ENCODE measurements at regions not wholly inside any gene's neighbourhood (a gene's known extent, or its start where the extent isn't known, plus 50 kb on each side); places are given as distances from the start of the nearest gene placed in this dataset.
A peak's percentile ranks its signal among the peaks of the same experiment; 100 is the strongest.
"Not testable (repeated sequence)": the region's sequence is repeated elsewhere in the genome, so short reads cannot be mapped to it uniquely, and the experiment has no call there.

DNA sequence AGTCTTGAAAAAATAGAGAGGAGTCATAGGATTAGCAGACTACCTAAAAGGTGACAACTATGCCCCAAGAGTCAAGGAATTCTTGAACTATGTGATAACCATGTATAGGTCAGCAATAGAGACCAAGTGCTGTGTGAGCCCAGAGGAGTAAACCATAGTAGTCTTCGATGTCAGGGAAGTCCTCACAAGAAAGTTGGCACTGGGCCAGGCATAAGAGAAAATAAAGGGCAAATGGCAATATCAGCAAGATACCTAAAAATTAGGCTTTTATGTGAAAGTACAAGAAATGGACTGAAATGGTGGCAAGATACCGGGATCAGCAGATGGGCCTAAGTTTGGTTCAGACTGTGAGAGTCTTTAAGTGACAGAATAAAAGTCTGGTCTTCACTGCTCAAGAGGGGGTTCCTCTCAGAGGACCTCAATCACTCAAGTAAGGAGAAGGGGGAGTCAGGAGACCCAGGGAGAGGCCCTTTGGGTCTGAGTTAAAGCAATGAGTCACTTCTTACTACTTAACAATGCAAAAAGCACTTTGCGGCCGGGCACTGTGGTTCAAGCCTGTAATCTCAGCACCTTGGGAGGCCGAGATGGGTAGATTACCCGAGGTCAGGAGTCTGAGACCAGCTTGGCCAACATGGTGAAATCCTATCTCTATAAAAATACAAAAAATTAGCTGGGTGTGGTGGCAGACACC lies 95.0 kb downstream of the TEX35 start:
- no peaks in the 10 kb centered on the region for H3K27me3 ChIP-seq (ENCODE audit: insufficient read depth, low read length)
- H3F3A ChIP-seq (ENCODE audit: insufficient read depth, low read length), result peaks cover 21% of the 10 kb centered on the region
- TF ChIP-seq, protein P1, sequence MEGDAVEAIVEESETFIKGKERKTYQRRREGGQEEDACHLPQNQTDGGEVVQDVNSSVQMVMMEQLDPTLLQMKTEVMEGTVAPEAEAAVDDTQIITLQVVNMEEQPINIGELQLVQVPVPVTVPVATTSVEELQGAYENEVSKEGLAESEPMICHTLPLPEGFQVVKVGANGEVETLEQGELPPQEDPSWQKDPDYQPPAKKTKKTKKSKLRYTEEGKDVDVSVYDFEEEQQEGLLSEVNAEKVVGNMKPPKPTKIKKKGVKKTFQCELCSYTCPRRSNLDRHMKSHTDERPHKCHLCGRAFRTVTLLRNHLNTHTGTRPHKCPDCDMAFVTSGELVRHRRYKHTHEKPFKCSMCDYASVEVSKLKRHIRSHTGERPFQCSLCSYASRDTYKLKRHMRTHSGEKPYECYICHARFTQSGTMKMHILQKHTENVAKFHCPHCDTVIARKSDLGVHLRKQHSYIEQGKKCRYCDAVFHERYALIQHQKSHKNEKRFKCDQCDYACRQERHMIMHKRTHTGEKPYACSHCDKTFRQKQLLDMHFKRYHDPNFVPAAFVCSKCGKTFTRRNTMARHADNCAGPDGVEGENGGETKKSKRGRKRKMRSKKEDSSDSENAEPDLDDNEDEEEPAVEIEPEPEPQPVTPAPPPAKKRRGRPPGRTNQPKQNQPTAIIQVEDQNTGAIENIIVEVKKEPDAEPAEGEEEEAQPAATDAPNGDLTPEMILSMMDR (IDR thresholded peaks at IDR 0.05; ENCODE audit: low read length), result no peak
- no peak for TF ChIP-seq EZH2 (IDR thresholded peaks at IDR 0.05; ENCODE audit: borderline replicate concordance, low read length)
- no peaks in the 10 kb centered on the region for H3K79me2 ChIP-seq (ENCODE audit: insufficient read depth, low read length)
- no peaks in the 10 kb centered on the region for H3K9me3 ChIP-seq (ENCODE audit: low read length)
- H3K27ac ChIP-seq (ENCODE audit: low read depth, low read length, poor library complexity, severe bottlenecking), result peak overlapping the region; percentile 97
- H3K4me2 ChIP-seq (ENCODE audit: low read length), result peak overlapping the region; percentile 57
- peak overlapping the region; percentile 77 for H3K9ac ChIP-seq (ENCODE audit: low read length)
- no peak overlapping the region for H3K4me3 ChIP-seq (ENCODE audit: low read depth, low read length, poor library complexity, severe bottlenecking)
- H3K36me3 ChIP-seq (ENCODE audit: insufficient read depth, low read length), result no peaks in the 10 kb centered on the region
- H3K9me2 ChIP-seq (ENCODE audit: low read depth, low read length), result no peaks in the 10 kb centered on the region
- H3K4me1 ChIP-seq (ENCODE audit: insufficient read depth, low read length, severe bottlenecking), result peaks cover 96% of the 10 kb centered on the region
- no peak overlapping the region for H2AFZ ChIP-seq (ENCODE audit: low read length)
- no peaks in the 10 kb centered on the region for H4K20me1 ChIP-seq (ENCODE audit: insufficient read depth, low read length)

DNA sequence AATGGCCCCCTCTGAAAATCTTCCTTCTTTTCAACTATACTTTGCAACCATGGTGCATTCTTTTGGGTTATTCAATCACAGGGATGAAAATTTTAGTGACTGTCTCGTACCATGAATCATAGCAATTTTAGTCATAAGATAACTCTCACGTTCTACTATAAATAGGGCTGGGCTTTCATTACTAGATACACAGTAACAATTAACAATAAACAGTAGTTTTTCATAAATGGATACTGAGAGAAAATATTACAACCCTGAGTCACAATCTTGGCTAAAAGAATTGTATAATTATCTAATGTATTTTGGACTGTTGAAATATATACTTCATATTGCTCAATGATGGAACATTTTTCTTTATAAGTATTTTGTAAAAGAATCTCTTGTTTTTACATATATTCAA lies 96.1 kb downstream of the TEX35 start:
- no peaks in the 10 kb centered on the region for H3K27me3 ChIP-seq (ENCODE audit: insufficient read depth, low read length)
- H3K9ac ChIP-seq (ENCODE audit: low read length), result peak overlapping the region; percentile 77
- H2AFZ ChIP-seq (ENCODE audit: low read length), result no peak overlapping the region
- TF ChIP-seq EZH2 (IDR thresholded peaks at IDR 0.05; ENCODE audit: borderline replicate concordance, low read length), result no peak
- TF ChIP-seq, protein P1 (IDR thresholded peaks at IDR 0.05; ENCODE audit: low read length), result no peak
- peaks cover 98% of the 10 kb centered on the region for H3K4me1 ChIP-seq (ENCODE audit: insufficient read depth, low read length, severe bottlenecking)
- peak overlapping the region; percentile 97 for H3K27ac ChIP-seq (ENCODE audit: low read depth, low read length, poor library complexity, severe bottlenecking)
- no peaks in the 10 kb centered on the region for H4K20me1 ChIP-seq (ENCODE audit: insufficient read depth, low read length)
- H3K4me2 ChIP-seq (ENCODE audit: low read length), result peak overlapping the region; percentile 63
- H3K4me3 ChIP-seq (ENCODE audit: low read depth, low read length, poor library complexity, severe bottlenecking), result peak overlapping the region; percentile 31
- no peaks in the 10 kb centered on the region for H3K9me3 ChIP-seq (ENCODE audit: low read length)
- peaks cover 21% of the 10 kb centered on the region for H3F3A ChIP-seq (ENCODE audit: insufficient read depth, low read length)
- H3K36me3 ChIP-seq (ENCODE audit: insufficient read depth, low read length), result no peaks in the 10 kb centered on the region
- no peaks in the 10 kb centered on the region for H3K79me2 ChIP-seq (ENCODE audit: insufficient read depth, low read length)
- H3K9me2 ChIP-seq (ENCODE audit: low read depth, low read length), result no peaks in the 10 kb centered on the region

DNA sequence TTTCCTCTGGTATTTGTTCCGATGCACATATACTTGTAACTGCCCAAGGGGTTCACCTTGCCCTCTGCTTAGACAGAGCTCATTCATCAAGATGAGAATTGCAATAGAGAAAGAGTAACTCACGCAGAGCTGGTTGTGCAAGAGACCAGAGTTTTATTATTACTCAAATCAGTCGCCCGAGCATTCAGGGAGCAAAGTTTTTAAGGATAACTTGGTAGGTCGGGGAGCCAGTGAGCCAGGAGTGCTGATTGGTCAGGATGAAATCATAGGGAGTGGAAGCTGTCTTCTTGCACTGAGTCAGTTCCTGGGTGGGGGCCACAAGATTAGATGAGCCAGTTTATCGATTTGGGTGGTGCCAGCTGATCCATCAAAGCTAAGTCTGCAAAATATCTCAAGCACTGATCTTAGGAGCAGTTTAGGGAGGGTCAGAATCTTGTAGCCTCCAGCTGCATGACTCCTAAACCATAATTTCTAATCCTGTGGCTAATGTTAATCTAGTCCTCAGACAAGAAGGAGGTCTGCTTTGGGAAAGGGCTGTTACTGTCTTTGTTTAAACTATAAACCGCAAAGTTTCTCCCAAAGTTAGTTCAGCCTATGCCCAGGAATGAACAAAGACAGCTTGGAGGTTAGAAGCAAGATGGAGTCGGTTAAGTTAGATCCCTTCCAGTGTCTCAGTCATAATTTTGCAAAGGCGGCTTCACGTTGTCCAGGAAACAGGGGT lies 97.9 kb downstream of the TEX35 start:
- peak overlapping the region; percentile 97 for H3K27ac ChIP-seq (ENCODE audit: low read depth, low read length, poor library complexity, severe bottlenecking)
- H3K4me1 ChIP-seq (ENCODE audit: insufficient read depth, low read length, severe bottlenecking), result peaks cover 90% of the 10 kb centered on the region
- not testable (repeated sequence) for H4K20me1 ChIP-seq (ENCODE audit: insufficient read depth, low read length); H3K36me3 ChIP-seq (ENCODE audit: insufficient read depth, low read length); H3K9me2 ChIP-seq (ENCODE audit: low read depth, low read length); H3K79me2 ChIP-seq (ENCODE audit: insufficient read depth, low read length); H3K9me3 ChIP-seq (ENCODE audit: low read length); H3K4me2 ChIP-seq (ENCODE audit: low read length); H2AFZ ChIP-seq (ENCODE audit: low read length); H3K4me3 ChIP-seq (ENCODE audit: low read depth, low read length, poor library complexity, severe bottlenecking); H3K27me3 ChIP-seq (ENCODE audit: insufficient read depth, low read length)
- H3K9ac ChIP-seq (ENCODE audit: low read length), result peak overlapping the region; percentile 18; the same call in 1 of the 2 replicates
- H3F3A ChIP-seq (ENCODE audit: insufficient read depth, low read length), result peaks cover 12% of the 10 kb centered on the region; the same call in 1 of the 2 replicates
